GM23338 (cell line): ENCODE measurements at regions not wholly inside any gene's neighbourhood (a gene's known extent, or its start where the extent isn't known, plus 50 kb on each side); places are given as distances from the start of the nearest gene placed in this dataset.

Source experiments
- ATAC-seq: fragments of 200-7000 bp; cut with Tn5 transposase; 3 replicates; pipeline ENCODE4 v1.9.1; 2020
- DNase-seq: peaks from one replicate; pipeline ENCODE4 v3.0.0-alpha.2; 2015; ENCODE audit warnings: low spot score
- H2AFZ ChIP-seq: fragments of 200-600 bp; sonication (generic); 2 replicates; pipeline ENCODE4 v1.8.0; 2016; ENCODE audit warnings: antibody characterized with exemption, mild to moderate bottlenecking, moderate library complexity
- H3F3A ChIP-seq: fragments of 200-600 bp; sonication (generic); replicated peaks from 2 replicates; pipeline ENCODE4 v1.8.0; 2017; ENCODE audit warnings: antibody characterized with exemption, mixed run types, low read depth
- H3K27ac ChIP-seq: fragments of 200-600 bp; sonication (generic); 2 replicates; pipeline ENCODE4 v1.6.1; 2016; ENCODE audit warnings: low read depth
- H3K27me3 ChIP-seq: fragments of 200-600 bp; sonication (generic); 2 replicates; pipeline ENCODE4 v1.8.0; 2016; ENCODE audit warnings: mild to moderate bottlenecking, mixed run types, moderate library complexity; ENCODE audit not compliant: insufficient read depth
- H3K36me3 ChIP-seq: fragments of 200-600 bp; sonication (generic); 2 replicates; pipeline ENCODE4 v1.8.0; 2016; ENCODE audit warnings: mild to moderate bottlenecking; ENCODE audit not compliant: insufficient read depth
- H3K4me1 ChIP-seq: fragments of 200-600 bp; sonication (generic); 2 replicates; pipeline ENCODE4 v1.8.0; 2016; ENCODE audit warnings: mild to moderate bottlenecking, moderate library complexity; ENCODE audit not compliant: insufficient read depth
- H3K4me2 ChIP-seq: fragments of 200-600 bp; sonication (generic); 2 replicates; pipeline ENCODE4 v1.7.1; 2017; ENCODE audit warnings: mixed run types
- H3K4me3 ChIP-seq: fragments of 200-600 bp; sonication (generic); 2 replicates; pipeline ENCODE4 v1.6.1; 2016; ENCODE audit warnings: mixed run types
- H3K79me2 ChIP-seq: fragments of 200-600 bp; sonication (generic); replicated peaks from 2 replicates; pipeline ENCODE4 v1.8.0; 2017; ENCODE audit warnings: mild to moderate bottlenecking; ENCODE audit not compliant: insufficient read depth
- H3K9me2 ChIP-seq: fragments of 200-600 bp; sonication (generic); 2 replicates; pipeline ENCODE4 v1.8.0; 2017; ENCODE audit not compliant: insufficient read depth
- H4K20me1 ChIP-seq: fragments of 200-600 bp; sonication (generic); replicated peaks from 2 replicates; pipeline ENCODE4 v1.8.0; 2017; ENCODE audit warnings: mild to moderate bottlenecking; ENCODE audit not compliant: insufficient read depth
- H3K27ac Mint-ChIP-seq: 2 replicates; pipeline ENCODE4 v1.8.0; 2020; ENCODE audit warnings: inconsistent platforms, mild to moderate bottlenecking, moderate library complexity, mixed read lengths
- H3K27me3 Mint-ChIP-seq: 3 replicates; pipeline ENCODE4 v1.8.0; 2022; ENCODE audit warnings: low read depth, mild to moderate bottlenecking, moderate library complexity, mixed read lengths, inconsistent platforms; ENCODE audit not compliant: insufficient read depth, poor library complexity
- H3K36me3 Mint-ChIP-seq: 3 replicates; pipeline ENCODE4 v1.8.0; 2021; ENCODE audit warnings: low read depth, mild to moderate bottlenecking, inconsistent platforms, moderate library complexity, mixed read lengths
- H3K4me1 Mint-ChIP-seq: 3 replicates; pipeline ENCODE4 v1.8.0; 2020; ENCODE audit warnings: mild to moderate bottlenecking, inconsistent platforms, mixed read lengths
- H3K4me3 Mint-ChIP-seq: 3 replicates; pipeline ENCODE4 v1.8.0; 2021; ENCODE audit warnings: moderate library complexity, mild to moderate bottlenecking, inconsistent platforms, mixed read lengths
- H3K9me3 Mint-ChIP-seq: 3 replicates; pipeline ENCODE4 v1.8.0; 2020; ENCODE audit warnings: moderate library complexity, mild to moderate bottlenecking, inconsistent platforms, mixed read lengths
- CREB1 ChIP-seq: fragments of 250-450 bp; sonication (Bioruptor Pico); IDR thresholded peaks from 2 replicates; pipeline ENCODE4 v1.5.0; 2020; ENCODE audit warnings: low read depth, mild to moderate bottlenecking, moderate library complexity
- EZH2 ChIP-seq: fragments of 200-600 bp; sonication (generic); IDR thresholded peaks from one replicate; pipeline ENCODE4 v1.8.0; 2017; ENCODE audit warnings: antibody characterized with exemption, mild to moderate bottlenecking, low read depth; ENCODE audit not compliant: unreplicated experiment
- JUNB ChIP-seq: IDR thresholded peaks from one replicate; pipeline ENCODE4 v1.6.1; 2016; ENCODE audit warnings: antibody characterized with exemption; ENCODE audit not compliant: unreplicated experiment
- NANOG ChIP-seq: IDR thresholded peaks from 2 replicates; pipeline ENCODE4 v1.6.1; 2016; ENCODE audit warnings: antibody characterized with exemption, borderline replicate concordance
- STAT1 ChIP-seq: IDR thresholded peaks from one replicate; pipeline ENCODE4 v1.6.1; 2016; ENCODE audit warnings: antibody characterized with exemption; ENCODE audit not compliant: unreplicated experiment
- ZNF331 ChIP-seq: fragments of 250-450 bp; sonication (Bioruptor Pico); IDR thresholded peaks from 2 replicates; pipeline ENCODE4 v1.5.0; 2020; ENCODE audit warnings: low read depth, mild to moderate bottlenecking, moderate library complexity
- TF ChIP-seq, protein P1 (sequence below): IDR thresholded peaks from one replicate; pipeline ENCODE4 v1.6.1; 2018; ENCODE audit warnings: antibody characterized with exemption; ENCODE audit not compliant: unreplicated experiment
- TF ChIP-seq, protein P2 (sequence below): fragments of 250-450 bp; sonication (Bioruptor Pico); IDR thresholded peaks from 2 replicates; pipeline ENCODE4 v1.5.0; 2020; ENCODE audit warnings: mild to moderate bottlenecking, moderate library complexity

DNA sequence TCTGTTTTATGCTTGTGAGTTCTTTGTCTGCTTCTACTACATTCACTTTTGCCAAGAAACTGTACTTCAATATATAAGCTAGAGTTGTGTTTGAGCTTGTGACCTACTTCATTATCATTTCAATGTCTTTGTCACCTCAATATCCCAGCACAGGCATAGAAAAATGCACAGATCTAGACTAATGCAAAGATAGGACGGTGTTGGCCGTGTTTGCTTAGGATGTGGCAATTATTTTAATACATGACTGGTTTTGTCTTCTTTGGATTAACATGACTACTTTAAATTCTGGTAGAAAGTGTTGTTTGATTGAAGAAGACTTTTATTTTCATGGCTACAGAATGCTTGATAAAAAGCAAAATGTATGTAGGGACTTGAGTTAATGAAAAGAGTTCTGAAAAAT lies 1075.0 kb upstream of the GJE1 start:
- no peaks in the 10 kb centered on the region for H3K36me3 ChIP-seq
- Mint-ChIP-seq H3K36me3 (no peaks in the 10 kb centered on the region), H3K4me3 (no peak overlapping the region), H3K4me1 (peaks cover 4% of the 10 kb centered on the region; the same call in 2 of the 3 replicates), H3K27ac (peak overlapping the region; percentile 45; the same call in 1 of the 2 replicates), H3K9me3 (no peaks in the 10 kb centered on the region), H3K27me3 (peaks cover 2% of the 10 kb centered on the region)
- H3K27me3 ChIP-seq: no peaks in the 10 kb centered on the region
- TF ChIP-seq STAT1: no peak
- no peak for TF ChIP-seq ZNF331 (CRISPR knock-in tag)
- no peak for TF ChIP-seq EZH2
- no peak for TF ChIP-seq CREB1 (CRISPR knock-in tag)
- TF ChIP-seq, protein P1, sequence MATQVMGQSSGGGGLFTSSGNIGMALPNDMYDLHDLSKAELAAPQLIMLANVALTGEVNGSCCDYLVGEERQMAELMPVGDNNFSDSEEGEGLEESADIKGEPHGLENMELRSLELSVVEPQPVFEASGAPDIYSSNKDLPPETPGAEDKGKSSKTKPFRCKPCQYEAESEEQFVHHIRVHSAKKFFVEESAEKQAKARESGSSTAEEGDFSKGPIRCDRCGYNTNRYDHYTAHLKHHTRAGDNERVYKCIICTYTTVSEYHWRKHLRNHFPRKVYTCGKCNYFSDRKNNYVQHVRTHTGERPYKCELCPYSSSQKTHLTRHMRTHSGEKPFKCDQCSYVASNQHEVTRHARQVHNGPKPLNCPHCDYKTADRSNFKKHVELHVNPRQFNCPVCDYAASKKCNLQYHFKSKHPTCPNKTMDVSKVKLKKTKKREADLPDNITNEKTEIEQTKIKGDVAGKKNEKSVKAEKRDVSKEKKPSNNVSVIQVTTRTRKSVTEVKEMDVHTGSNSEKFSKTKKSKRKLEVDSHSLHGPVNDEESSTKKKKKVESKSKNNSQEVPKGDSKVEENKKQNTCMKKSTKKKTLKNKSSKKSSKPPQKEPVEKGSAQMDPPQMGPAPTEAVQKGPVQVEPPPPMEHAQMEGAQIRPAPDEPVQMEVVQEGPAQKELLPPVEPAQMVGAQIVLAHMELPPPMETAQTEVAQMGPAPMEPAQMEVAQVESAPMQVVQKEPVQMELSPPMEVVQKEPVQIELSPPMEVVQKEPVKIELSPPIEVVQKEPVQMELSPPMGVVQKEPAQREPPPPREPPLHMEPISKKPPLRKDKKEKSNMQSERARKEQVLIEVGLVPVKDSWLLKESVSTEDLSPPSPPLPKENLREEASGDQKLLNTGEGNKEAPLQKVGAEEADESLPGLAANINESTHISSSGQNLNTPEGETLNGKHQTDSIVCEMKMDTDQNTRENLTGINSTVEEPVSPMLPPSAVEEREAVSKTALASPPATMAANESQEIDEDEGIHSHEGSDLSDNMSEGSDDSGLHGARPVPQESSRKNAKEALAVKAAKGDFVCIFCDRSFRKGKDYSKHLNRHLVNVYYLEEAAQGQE: no peak
- TF ChIP-seq NANOG: no peak
- DNase-seq (no peak), ATAC-seq (no peak)
- no peak overlapping the region for H3K4me3 ChIP-seq
- H4K20me1 ChIP-seq: no peaks in the 10 kb centered on the region
- no peaks in the 10 kb centered on the region for H3F3A ChIP-seq
- no peak overlapping the region for H3K27ac ChIP-seq
- H3K9me2 ChIP-seq: no peaks in the 10 kb centered on the region
- no peaks in the 10 kb centered on the region for H3K79me2 ChIP-seq
- H3K4me2 ChIP-seq: no peak overlapping the region
- H2AFZ ChIP-seq: peak overlapping the region; percentile 75
- no peaks in the 10 kb centered on the region for H3K4me1 ChIP-seq

DNA sequence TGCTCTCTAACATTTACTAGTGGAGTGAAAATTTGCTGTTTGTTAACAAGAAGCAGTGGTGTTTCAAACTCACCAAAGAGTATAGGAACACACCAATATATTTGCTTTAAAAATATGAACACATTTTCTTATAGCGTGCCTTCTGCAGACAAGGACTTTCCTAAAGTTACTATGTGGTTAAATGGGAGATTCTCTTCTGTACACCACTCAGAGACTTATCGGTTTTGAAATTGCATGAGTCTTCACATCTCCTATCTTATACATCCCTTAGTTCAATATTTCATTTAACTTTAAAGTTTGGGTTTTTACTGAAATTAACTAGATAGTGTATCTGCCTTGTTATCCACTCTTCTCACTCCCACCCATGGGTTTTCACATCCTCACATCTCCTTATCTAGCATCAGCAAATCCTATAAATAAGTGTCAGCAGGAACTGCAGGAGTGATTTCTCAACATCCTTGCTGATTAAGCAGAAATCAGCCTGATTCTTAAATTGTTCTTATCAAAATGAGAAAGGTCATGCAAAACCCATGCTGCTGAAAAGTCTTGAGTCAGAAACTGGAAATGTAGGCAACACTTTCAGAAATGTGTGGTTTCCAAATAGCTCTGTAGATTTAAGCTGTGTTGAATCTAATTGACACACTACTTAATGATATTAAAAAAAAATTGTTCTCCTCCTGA lies 1075.6 kb upstream of the GJE1 start:
- Histone ChIP-seq H3K4me1 (no peaks in the 10 kb centered on the region), H3K27ac (no peak overlapping the region), H4K20me1 (no peaks in the 10 kb centered on the region), H3F3A (no peaks in the 10 kb centered on the region), H3K9me2 (0 out of 2 replicates have a peak, but pooled peaks cover 4% of the 10 kb centered on the region), H3K79me2 (no peaks in the 10 kb centered on the region), H3K4me2 (no peak overlapping the region), H3K4me3 (no peak overlapping the region), H2AFZ (peak overlapping the region; percentile 75), H3K27me3 (no peaks in the 10 kb centered on the region), H3K36me3 (no peaks in the 10 kb centered on the region)
- peaks cover 4% of the 10 kb centered on the region; the same call in 2 of the 3 replicates for H3K4me1 Mint-ChIP-seq
- H3K4me3 Mint-ChIP-seq: no peak overlapping the region
- H3K9me3 Mint-ChIP-seq: no peaks in the 10 kb centered on the region
- peaks cover 2% of the 10 kb centered on the region for H3K27me3 Mint-ChIP-seq
- H3K27ac Mint-ChIP-seq: no peak overlapping the region; the same call in 1 of the 2 replicates
- DNase-seq (no peak), ATAC-seq (no peak)
- H3K36me3 Mint-ChIP-seq: no peaks in the 10 kb centered on the region
- TF ChIP-seq CREB1 (CRISPR knock-in tag) (no peak), JUNB (no peak)
- TF ChIP-seq, protein P1: no peak
- TF ChIP-seq, protein P2, sequence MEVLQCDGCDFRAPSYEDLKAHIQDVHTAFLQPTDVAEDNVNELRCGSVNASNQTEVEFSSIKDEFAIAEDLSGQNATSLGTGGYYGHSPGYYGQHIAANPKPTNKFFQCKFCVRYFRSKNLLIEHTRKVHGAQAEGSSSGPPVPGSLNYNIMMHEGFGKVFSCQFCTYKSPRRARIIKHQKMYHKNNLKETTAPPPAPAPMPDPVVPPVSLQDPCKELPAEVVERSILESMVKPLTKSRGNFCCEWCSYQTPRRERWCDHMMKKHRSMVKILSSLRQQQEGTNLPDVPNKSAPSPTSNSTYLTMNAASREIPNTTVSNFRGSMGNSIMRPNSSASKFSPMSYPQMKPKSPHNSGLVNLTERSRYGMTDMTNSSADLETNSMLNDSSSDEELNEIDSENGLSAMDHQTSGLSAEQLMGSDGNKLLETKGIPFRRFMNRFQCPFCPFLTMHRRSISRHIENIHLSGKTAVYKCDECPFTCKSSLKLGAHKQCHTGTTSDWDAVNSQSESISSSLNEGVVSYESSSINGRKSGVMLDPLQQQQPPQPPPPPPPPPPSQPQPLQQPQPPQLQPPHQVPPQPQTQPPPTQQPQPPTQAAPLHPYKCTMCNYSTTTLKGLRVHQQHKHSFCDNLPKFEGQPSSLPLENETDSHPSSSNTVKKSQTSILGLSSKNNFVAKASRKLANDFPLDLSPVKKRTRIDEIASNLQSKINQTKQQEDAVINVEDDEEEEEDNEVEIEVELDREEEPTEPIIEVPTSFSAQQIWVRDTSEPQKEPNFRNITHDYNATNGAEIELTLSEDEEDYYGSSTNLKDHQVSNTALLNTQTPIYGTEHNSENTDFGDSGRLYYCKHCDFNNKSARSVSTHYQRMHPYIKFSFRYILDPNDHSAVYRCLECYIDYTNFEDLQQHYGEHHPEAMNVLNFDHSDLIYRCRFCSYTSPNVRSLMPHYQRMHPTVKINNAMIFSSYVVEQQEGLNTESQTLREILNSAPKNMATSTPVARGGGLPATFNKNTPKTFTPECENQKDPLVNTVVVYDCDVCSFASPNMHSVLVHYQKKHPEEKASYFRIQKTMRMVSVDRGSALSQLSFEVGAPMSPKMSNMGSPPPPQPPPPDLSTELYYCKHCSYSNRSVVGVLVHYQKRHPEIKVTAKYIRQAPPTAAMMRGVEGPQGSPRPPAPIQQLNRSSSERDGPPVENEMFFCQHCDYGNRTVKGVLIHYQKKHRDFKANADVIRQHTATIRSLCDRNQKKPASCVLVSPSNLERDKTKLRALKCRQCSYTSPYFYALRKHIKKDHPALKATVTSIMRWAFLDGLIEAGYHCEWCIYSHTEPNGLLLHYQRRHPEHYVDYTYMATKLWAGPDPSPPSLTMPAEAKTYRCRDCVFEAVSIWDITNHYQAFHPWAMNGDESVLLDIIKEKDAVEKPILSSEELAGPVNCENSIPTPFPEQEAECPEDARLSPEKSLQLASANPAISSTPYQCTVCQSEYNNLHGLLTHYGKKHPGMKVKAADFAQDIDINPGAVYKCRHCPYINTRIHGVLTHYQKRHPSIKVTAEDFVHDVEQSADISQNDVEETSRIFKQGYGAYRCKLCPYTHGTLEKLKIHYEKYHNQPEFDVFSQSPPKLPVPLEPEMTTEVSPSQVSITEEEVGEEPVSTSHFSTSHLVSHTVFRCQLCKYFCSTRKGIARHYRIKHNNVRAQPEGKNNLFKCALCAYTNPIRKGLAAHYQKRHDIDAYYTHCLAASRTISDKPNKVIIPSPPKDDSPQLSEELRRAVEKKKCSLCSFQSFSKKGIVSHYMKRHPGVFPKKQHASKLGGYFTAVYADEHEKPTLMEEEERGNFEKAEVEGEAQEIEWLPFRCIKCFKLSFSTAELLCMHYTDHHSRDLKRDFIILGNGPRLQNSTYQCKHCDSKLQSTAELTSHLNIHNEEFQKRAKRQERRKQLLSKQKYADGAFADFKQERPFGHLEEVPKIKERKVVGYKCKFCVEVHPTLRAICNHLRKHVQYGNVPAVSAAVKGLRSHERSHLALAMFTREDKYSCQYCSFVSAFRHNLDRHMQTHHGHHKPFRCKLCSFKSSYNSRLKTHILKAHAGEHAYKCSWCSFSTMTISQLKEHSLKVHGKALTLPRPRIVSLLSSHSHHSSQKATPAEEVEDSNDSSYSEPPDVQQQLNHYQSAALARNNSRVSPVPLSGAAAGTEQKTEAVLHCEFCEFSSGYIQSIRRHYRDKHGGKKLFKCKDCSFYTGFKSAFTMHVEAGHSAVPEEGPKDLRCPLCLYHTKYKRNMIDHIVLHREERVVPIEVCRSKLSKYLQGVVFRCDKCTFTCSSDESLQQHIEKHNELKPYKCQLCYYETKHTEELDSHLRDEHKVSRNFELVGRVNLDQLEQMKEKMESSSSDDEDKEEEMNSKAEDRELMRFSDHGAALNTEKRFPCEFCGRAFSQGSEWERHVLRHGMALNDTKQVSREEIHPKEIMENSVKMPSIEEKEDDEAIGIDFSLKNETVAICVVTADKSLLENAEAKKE (CRISPR knock-in tag): no peak
